ENCODE measurements at regions not wholly inside any gene's neighbourhood (a gene's known extent, or its start where the extent isn't known, plus 50 kb on each side); places are given as distances from the start of the nearest gene placed in this dataset.

- DNase-seq: no peak
- peaks cover 31% of the 10 kb centered on the region for H3K27me3 Mint-ChIP-seq
Measured at GRCh38 chr4:180057891-180058671, 2185.1 kb upstream of the TENM3 start.

DNA sequence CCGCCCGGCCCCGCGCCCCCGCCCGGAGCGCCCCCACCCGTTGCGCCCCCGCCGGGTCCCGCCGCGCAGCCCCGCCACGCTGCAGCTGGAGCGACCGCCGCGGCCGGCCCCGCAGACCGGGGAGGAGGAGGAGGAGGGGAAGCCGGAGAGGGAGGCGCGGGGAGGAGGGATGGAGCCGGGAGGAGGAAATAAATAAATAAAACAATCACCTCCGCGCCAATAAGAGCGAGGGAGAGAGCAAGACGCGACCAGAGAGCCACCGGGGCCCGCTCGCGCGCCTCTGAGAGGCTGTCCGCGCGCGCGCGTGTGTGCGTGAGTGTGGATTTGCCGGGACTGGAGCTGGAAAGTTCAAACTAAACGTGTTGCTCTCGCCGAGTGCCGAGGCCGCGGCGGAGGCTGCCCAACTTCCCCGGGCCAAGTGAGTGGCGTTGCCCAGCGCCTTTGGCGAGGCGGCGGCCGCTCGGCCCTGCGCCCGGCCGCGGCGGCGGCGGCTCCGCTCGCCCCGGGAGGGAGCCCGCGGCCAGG lies 2184.4 kb upstream of the TENM3 start:
- peaks cover 0 to 11% (median 0%) of the 10 kb centered on the region in 7 donors for H3K9me3 Mint-ChIP-seq
- H3K36me3 ChIP-seq (ENCODE audit: control insufficient read depth, insufficient read depth, low read length): no peaks in the 10 kb centered on the region
- H3K4me1 ChIP-seq (ENCODE audit: control insufficient read depth, insufficient read depth, low read length, poor library complexity, severe bottlenecking): no peaks in the 10 kb centered on the region
- H3K4me3 ChIP-seq (ENCODE audit: low read depth, low read length): no peak overlapping the region
- H3K4me1 Mint-ChIP-seq: peaks cover 0 to 4% (median 0%) of the 10 kb centered on the region in 4 donors
- H3K4me3 Mint-ChIP-seq: no peak overlapping the region
- H3K9me3 ChIP-seq (ENCODE audit: control insufficient read depth in 2 of 2, low read length in 2 of 2): no peaks in the 10 kb centered on the region
- H3K36me3 Mint-ChIP-seq: no peaks in the 10 kb centered on the region
- peaks cover 17% of the 10 kb centered on the region for H3K27me3 ChIP-seq (ENCODE audit: control insufficient read depth, insufficient read depth, low read length)
- H3K27ac Mint-ChIP-seq: no peak overlapping the region
- ATAC-seq (ENCODE audit: low read depth in 2 of 2) (no peak), DNase-seq (no peak)
- H3K27me3 Mint-ChIP-seq: peaks cover 31% of the 10 kb centered on the region
- no peak overlapping the region for H3K27ac ChIP-seq (ENCODE audit: insufficient read depth, low read length, poor library complexity, severe bottlenecking)

More at GRCh38 chr4:180057891-180058671, 2185.1 kb upstream of the TENM3 start:
- no peak overlapping the region for H3K27ac Mint-ChIP-seq
- Histone ChIP-seq H3K27ac (ENCODE audit: insufficient read depth, low read length, poor library complexity, severe bottlenecking) (no peak overlapping the region), H3K27me3 (ENCODE audit: control insufficient read depth, insufficient read depth, low read length) (peaks cover 17% of the 10 kb centered on the region), H3K4me3 (ENCODE audit: low read depth, low read length) (no peak overlapping the region), H3K4me1 (ENCODE audit: control insufficient read depth, insufficient read depth, low read length, poor library complexity, severe bottlenecking) (no peaks in the 10 kb centered on the region), H3K36me3 (ENCODE audit: control insufficient read depth, insufficient read depth, low read length) (no peaks in the 10 kb centered on the region), H3K9me3 (ENCODE audit: control insufficient read depth in 2 of 2, low read length in 2 of 2) (no peaks in the 10 kb centered on the region)
- no peak for ATAC-seq (ENCODE audit: low read depth in 2 of 2)
- no peak overlapping the region for H3K4me3 Mint-ChIP-seq
- no peaks in the 10 kb centered on the region for H3K36me3 Mint-ChIP-seq
- peaks cover 0 to 11% (median 0%) of the 10 kb centered on the region in 7 donors for H3K9me3 Mint-ChIP-seq
- H3K4me1 Mint-ChIP-seq: peaks cover 0 to 4% (median 0%) of the 10 kb centered on the region in 4 donors

DNA sequence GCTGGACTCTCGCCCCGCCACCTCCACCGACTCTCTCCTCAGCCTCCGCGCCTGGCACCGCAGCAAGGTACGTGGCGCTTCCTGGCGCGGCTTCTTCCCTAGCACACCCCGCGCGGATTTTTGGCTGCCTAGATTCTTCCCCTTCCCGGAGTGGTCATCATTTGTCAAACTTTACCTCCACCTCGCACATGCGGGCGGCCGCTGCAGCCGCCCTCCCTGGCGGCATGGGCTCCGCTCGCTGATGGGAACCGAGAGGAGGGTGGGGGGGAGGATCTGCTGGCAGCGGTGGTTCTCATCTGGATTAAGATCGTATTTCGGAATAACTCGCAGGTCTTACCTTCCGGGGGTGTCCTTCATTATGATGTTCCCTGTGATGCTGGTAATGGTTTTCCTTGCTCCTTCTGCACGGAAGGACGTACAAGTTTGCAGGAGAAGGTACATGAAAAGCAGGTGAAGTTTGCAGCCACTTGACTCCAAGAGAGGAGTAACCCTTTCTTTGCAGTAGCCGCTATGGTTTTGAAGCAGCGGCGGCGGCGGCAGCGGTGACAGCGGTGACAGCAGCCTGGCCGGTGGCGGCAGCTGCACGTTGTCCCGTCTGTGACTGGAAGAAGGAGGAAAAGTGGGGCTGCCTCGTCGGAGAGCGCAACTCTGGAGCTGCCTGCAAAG lies 2183.9 kb upstream of the TENM3 start:
- DNase-seq (no peak), ATAC-seq (ENCODE audit: low read depth in 2 of 2) (no peak)
- no peaks in the 10 kb centered on the region for H3K36me3 ChIP-seq (ENCODE audit: control insufficient read depth, insufficient read depth, low read length)
- Mint-ChIP-seq H3K4me3 (no peak overlapping the region), H3K36me3 (no peaks in the 10 kb centered on the region), H3K4me1 (peaks cover 0 to 4% (median 0%) of the 10 kb centered on the region in 4 donors), H3K9me3 (peaks cover 0 to 9% (median 0%) of the 10 kb centered on the region in 7 donors), H3K27me3 (peaks cover 31% of the 10 kb centered on the region), H3K27ac (no peak overlapping the region)
- H3K4me3 ChIP-seq (ENCODE audit: low read depth, low read length): no peak overlapping the region
- H3K27me3 ChIP-seq (ENCODE audit: control insufficient read depth, insufficient read depth, low read length): peaks cover 17% of the 10 kb centered on the region
- no peaks in the 10 kb centered on the region for H3K9me3 ChIP-seq (ENCODE audit: control insufficient read depth in 2 of 2, low read length in 2 of 2)
- H3K27ac ChIP-seq (ENCODE audit: insufficient read depth, low read length, poor library complexity, severe bottlenecking): no peak overlapping the region
- H3K4me1 ChIP-seq (ENCODE audit: control insufficient read depth, insufficient read depth, low read length, poor library complexity, severe bottlenecking): no peaks in the 10 kb centered on the region

- peaks cover 0 to 4% (median 0%) of the 10 kb centered on the region in 4 donors for H3K4me1 Mint-ChIP-seq
- DNase-seq (no peak), ATAC-seq (ENCODE audit: low read depth in 2 of 2) (no peak)
- H3K36me3 ChIP-seq (ENCODE audit: control insufficient read depth, insufficient read depth, low read length): no peaks in the 10 kb centered on the region
- peaks cover 0 to 9% (median 0%) of the 10 kb centered on the region in 7 donors for H3K9me3 Mint-ChIP-seq
- no peak overlapping the region for H3K4me3 ChIP-seq (ENCODE audit: low read depth, low read length)
- no peaks in the 10 kb centered on the region for H3K36me3 Mint-ChIP-seq
- H3K27me3 Mint-ChIP-seq: peaks cover 31% of the 10 kb centered on the region
- H3K4me1 ChIP-seq (ENCODE audit: control insufficient read depth, insufficient read depth, low read length, poor library complexity, severe bottlenecking): no peaks in the 10 kb centered on the region
- H3K27me3 ChIP-seq (ENCODE audit: control insufficient read depth, insufficient read depth, low read length): peaks cover 17% of the 10 kb centered on the region
- no peaks in the 10 kb centered on the region for H3K9me3 ChIP-seq (ENCODE audit: control insufficient read depth in 2 of 2, low read length in 2 of 2)
- no peak overlapping the region for H3K4me3 Mint-ChIP-seq
- H3K27ac Mint-ChIP-seq: no peak overlapping the region
- no peak overlapping the region for H3K27ac ChIP-seq (ENCODE audit: insufficient read depth, low read length, poor library complexity, severe bottlenecking)
Measured at GRCh38 chr4:180060159-180060889, 2182.9 kb upstream of the TENM3 start.

DNA sequence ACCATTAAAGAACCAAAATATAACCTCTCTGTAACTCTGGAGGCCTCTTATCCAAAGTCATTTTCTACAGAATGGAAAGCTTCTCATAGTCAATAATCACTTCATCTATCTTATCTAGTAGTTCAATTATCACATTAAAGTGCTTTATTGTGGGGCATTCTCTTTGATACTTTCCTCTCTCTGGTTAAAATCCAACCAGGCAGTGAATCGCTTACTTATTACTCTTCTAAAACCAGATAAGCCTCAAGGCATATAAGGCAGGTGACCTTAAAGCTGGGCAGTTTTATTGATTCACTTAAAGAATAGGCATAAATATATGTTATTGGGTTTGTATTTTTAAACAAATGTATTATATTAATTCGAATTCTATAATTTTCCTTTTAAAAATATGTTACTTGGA lies 2162.1 kb upstream of the TENM3 start:
- no peak for ATAC-seq (ENCODE audit: low read depth in 2 of 2)
- no peaks in the 10 kb centered on the region for H3K36me3 Mint-ChIP-seq
- no peak overlapping the region for H3K27ac Mint-ChIP-seq
- H3K4me3 ChIP-seq (ENCODE audit: low read depth, low read length): no peak overlapping the region
- H3K27me3 ChIP-seq (ENCODE audit: control insufficient read depth, insufficient read depth, low read length): no peaks in the 10 kb centered on the region
- no peaks in the 10 kb centered on the region for H3K27me3 Mint-ChIP-seq
- peaks cover 0 to 16% (median 2%) of the 10 kb centered on the region in 7 donors for H3K9me3 Mint-ChIP-seq
- H3K4me1 Mint-ChIP-seq: no peaks in the 10 kb centered on the region
- no peaks in the 10 kb centered on the region for H3K9me3 ChIP-seq (ENCODE audit: control insufficient read depth in 2 of 2, low read length in 2 of 2)
- no peaks in the 10 kb centered on the region for H3K36me3 ChIP-seq (ENCODE audit: control insufficient read depth, insufficient read depth, low read length)
- H3K4me1 ChIP-seq (ENCODE audit: control insufficient read depth, insufficient read depth, low read length, poor library complexity, severe bottlenecking): no peaks in the 10 kb centered on the region
- no peak overlapping the region for H3K4me3 Mint-ChIP-seq
- no peak overlapping the region for H3K27ac ChIP-seq (ENCODE audit: insufficient read depth, low read length, poor library complexity, severe bottlenecking)
- no peak for DNase-seq

- DNase-seq (no peak), ATAC-seq (ENCODE audit: low read depth in 2 of 2) (no peak)
- Mint-ChIP-seq H3K4me1 (no peaks in the 10 kb centered on the region), H3K27ac (no peak overlapping the region), H3K36me3 (no peaks in the 10 kb centered on the region), H3K4me3 (no peak overlapping the region), H3K27me3 (no peaks in the 10 kb centered on the region), H3K9me3 (peaks cover 0 to 13% (median 0%) of the 10 kb centered on the region in 7 donors)
- Histone ChIP-seq H3K27ac (ENCODE audit: insufficient read depth, low read length, poor library complexity, severe bottlenecking) (no peak overlapping the region), H3K36me3 (ENCODE audit: control insufficient read depth, insufficient read depth, low read length) (no peaks in the 10 kb centered on the region), H3K9me3 (ENCODE audit: control insufficient read depth in 2 of 2, low read length in 2 of 2) (no peaks in the 10 kb centered on the region), H3K4me1 (ENCODE audit: control insufficient read depth, insufficient read depth, low read length, poor library complexity, severe bottlenecking) (no peaks in the 10 kb centered on the region), H3K27me3 (ENCODE audit: control insufficient read depth, insufficient read depth, low read length) (no peaks in the 10 kb centered on the region), H3K4me3 (ENCODE audit: low read depth, low read length) (no peak overlapping the region)
Measured at GRCh38 chr4:180084561-180084960, 2158.6 kb upstream of the TENM3 start.

DNA sequence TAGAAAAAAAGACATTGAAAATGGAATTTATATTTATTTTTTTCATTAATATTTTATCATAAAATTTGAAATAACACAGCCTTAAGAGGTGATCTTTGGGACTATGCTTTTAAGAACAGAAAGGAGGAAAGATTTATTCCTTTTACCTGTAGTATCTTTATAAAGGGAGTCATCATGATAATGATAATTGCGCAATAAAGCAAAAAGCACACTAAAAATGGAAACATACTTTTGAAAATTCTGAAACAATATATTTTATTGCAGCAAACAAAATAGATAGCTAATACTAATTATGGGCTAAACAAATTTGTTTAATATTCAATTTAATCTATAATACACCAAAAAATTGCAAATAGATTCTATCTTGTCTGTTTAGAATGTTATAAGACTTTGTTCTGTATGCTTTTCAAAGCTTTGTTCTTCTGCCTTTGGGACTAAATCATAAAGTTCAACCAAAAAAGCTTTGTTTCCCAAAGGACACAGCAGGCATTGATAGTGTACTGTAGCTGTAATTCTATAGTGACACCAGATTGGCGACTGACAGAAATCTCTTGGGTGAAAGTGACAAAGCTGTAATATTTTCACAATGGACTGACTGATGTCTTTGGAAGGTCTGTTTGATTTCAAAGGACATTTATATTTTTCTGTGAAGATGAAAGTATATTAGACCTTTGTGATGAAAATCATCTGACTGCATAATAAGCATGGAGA lies 2156.6 kb upstream of the TENM3 start:
- H3K4me3 ChIP-seq (ENCODE audit: low read depth, low read length): no peak overlapping the region
- Mint-ChIP-seq H3K36me3 (no peaks in the 10 kb centered on the region), H3K4me1 (no peaks in the 10 kb centered on the region), H3K27ac (no peak overlapping the region), H3K9me3 (peaks cover 0 to 7% (median 2%) of the 10 kb centered on the region in 7 donors), H3K27me3 (no peaks in the 10 kb centered on the region), H3K4me3 (no peak overlapping the region)
- ATAC-seq (ENCODE audit: low read depth in 2 of 2) (no peak), DNase-seq (no peak)
- no peak overlapping the region for H3K27ac ChIP-seq (ENCODE audit: insufficient read depth, low read length, poor library complexity, severe bottlenecking)
- no peaks in the 10 kb centered on the region for H3K36me3 ChIP-seq (ENCODE audit: control insufficient read depth, insufficient read depth, low read length)
- no peaks in the 10 kb centered on the region for H3K27me3 ChIP-seq (ENCODE audit: control insufficient read depth, insufficient read depth, low read length)
- H3K9me3 ChIP-seq (ENCODE audit: control insufficient read depth in 2 of 2, low read length in 2 of 2): no peaks in the 10 kb centered on the region
- no peaks in the 10 kb centered on the region for H3K4me1 ChIP-seq (ENCODE audit: control insufficient read depth, insufficient read depth, low read length, poor library complexity, severe bottlenecking)
